GM12891 (cell line): ENCODE measurements at regions not wholly inside any gene's neighbourhood (a gene's known extent, or its start where the extent isn't known, plus 50 kb on each side); places are given as distances from the start of the nearest gene placed in this dataset.

Source experiments
- DNase-seq: peaks from one replicate; pipeline ENCODE4 v3.0.0; 2011; ENCODE audit warnings: low spot score; ENCODE audit not compliant: insufficient read length
- FAIRE-seq: peaks from 2 replicates; lab custom pipeline; 2011; peaks lifted over from hg19 to GRCh38; lab: Jason Lieb, UNC
- PAX5 ChIP-seq: IDR thresholded peaks from 2 replicates; pipeline ENCODE4 v1.6.1; 2011; ENCODE audit warnings: low read length, moderate library complexity, mild to moderate bottlenecking; ENCODE audit not compliant: insufficient read depth, severe bottlenecking
- POLR2A ChIP-seq: IDR thresholded peaks from 2 replicates; pipeline ENCODE4 v1.6.1; 2011; ENCODE audit warnings: low read depth, low read length, control low read depth
- POLR2AphosphoS5 ChIP-seq: IDR thresholded peaks from 2 replicates; pipeline ENCODE4 v1.6.1; 2011; ENCODE audit warnings: low read depth, low read length, control low read depth
- POU2F2 ChIP-seq: IDR thresholded peaks from 2 replicates; pipeline ENCODE4 v1.6.1; 2011; ENCODE audit warnings: low read depth, mild to moderate bottlenecking, control low read depth, low read length, moderate library complexity
- SPI1 ChIP-seq: IDR thresholded peaks from 2 replicates; pipeline ENCODE4 v1.6.1; 2011; ENCODE audit warnings: low read depth, low read length, control low read depth
- TAF1 ChIP-seq: IDR thresholded peaks from 2 replicates; pipeline ENCODE4 v1.6.1; 2011; ENCODE audit warnings: low read depth, low read length, control low read depth

- no peak for FAIRE-seq
- TF ChIP-seq POU2F2 (no peak), SPI1 (no peak), TAF1 (no peak), POLR2A (no peak), PAX5 (no peak), POLR2AphosphoS5 (no peak)
- DNase-seq = no peak
These were observed 262.7 kb upstream of the CLINT1 start for GRCh38 chr5:158121678-158122077.

GRCh38 chr5:158120760-158121159, 261.8 kb upstream of the CLINT1 start:
- DNase-seq (no peak), FAIRE-seq (no peak)
- TF ChIP-seq SPI1 (no peak), POLR2A (no peak), PAX5 (no peak), POU2F2 (no peak)

GRCh38 chr5:158119961-158120723, 261.2 kb upstream of the CLINT1 start:
- DNase-seq (no peak), FAIRE-seq (no peak)
- TF ChIP-seq POLR2AphosphoS5 = no peak
- no peak for TF ChIP-seq TAF1
- no peak for TF ChIP-seq SPI1
- TF ChIP-seq POLR2A = no peak
- TF ChIP-seq POU2F2 = no peak
- no peak for TF ChIP-seq PAX5

- TF ChIP-seq POLR2A (no peak), POU2F2 (no peak), TAF1 (no peak), POLR2AphosphoS5 (no peak), SPI1 (no peak), PAX5 (no peak)
- no peak for DNase-seq
- no peak for FAIRE-seq
These were observed 258.7 kb upstream of the CLINT1 start for GRCh38 chr5:158117467-158118160.

- no peak for FAIRE-seq
- no peak for DNase-seq
- TF ChIP-seq POU2F2 = no peak
These were observed 258.0 kb upstream of the CLINT1 start for GRCh38 chr5:158116965-158117364.

GRCh38 chr5:158115468-158115867, 256.5 kb upstream of the CLINT1 start:
- FAIRE-seq (no peak), DNase-seq (no peak)
- no peak for TF ChIP-seq SPI1
- TF ChIP-seq POLR2A = no peak
- TF ChIP-seq POLR2AphosphoS5 = no peak
- TF ChIP-seq PAX5 = no peak
- no peak for TF ChIP-seq TAF1
- no peak for TF ChIP-seq POU2F2

GRCh38 chr5:158108177-158108576, 249.2 kb upstream of the CLINT1 start:
- FAIRE-seq (no peak), DNase-seq (no peak)
- TF ChIP-seq SPI1 (no peak), POLR2A (no peak), TAF1 (no peak), POLR2AphosphoS5 (no peak), POU2F2 (no peak), PAX5 (no peak)

GRCh38 chr5:158100373-158100888, 241.5 kb upstream of the CLINT1 start:
- TF ChIP-seq PAX5 (no peak), SPI1 (no peak), POU2F2 (no peak), TAF1 (no peak), POLR2A (no peak), POLR2AphosphoS5 (no peak)
- FAIRE-seq = no peak
- no peak for DNase-seq

- TF ChIP-seq SPI1 (no peak), POLR2A (no peak), POU2F2 (no peak), POLR2AphosphoS5 (no peak), PAX5 (no peak), TAF1 (no peak)
- DNase-seq (no peak), FAIRE-seq (no peak)
These were observed 240.7 kb upstream of the CLINT1 start for GRCh38 chr5:158099571-158100105.

- TF ChIP-seq POLR2A = no peak
- TF ChIP-seq TAF1 = no peak
- no peak for TF ChIP-seq PAX5
- TF ChIP-seq POLR2AphosphoS5 = no peak
- no peak for TF ChIP-seq SPI1
- no peak for TF ChIP-seq POU2F2
- DNase-seq (no peak), FAIRE-seq (no peak)
These were observed 237.9 kb upstream of the CLINT1 start for GRCh38 chr5:158096835-158097234.
